ENCODE measurements at regions not wholly inside any gene's neighbourhood (a gene's known extent, or its start where the extent isn't known, plus 50 kb on each side); places are given as distances from the start of the nearest gene placed in this dataset.

DNA sequence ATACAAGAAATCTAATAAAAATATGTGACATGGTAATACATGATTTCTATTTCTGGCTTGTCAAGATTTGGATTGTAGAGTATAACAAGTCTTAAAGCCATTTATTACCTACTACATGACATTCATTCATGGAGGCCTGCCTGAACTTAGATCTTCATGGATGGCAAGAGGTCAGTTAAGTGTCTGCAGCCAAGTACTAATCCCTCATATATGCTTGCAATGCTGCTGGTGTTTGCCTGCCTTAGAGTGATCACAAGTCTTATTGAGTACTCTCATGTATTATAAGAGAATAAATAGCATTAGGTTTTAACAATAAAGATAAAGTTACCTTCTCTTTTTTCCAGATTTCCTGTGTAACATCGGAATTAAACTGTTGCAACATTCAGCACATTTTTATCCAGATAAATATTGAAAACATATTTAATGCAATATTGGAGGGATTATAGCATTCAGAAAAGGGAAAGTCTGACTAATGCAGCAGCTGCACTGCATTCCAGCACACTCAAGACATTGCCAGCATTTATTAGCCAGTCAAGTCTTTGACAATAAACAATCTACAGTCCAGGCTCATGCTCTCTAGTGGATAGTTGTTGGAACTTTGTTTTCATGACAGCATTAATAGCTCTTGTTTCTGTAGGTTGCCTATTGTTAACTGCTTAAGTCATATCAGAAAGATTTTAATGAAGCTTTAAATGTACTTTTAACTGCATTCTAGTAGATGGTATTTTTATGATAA lies 737.1 kb downstream of the FAT4 start:
- no peak for DNase-seq

DNA sequence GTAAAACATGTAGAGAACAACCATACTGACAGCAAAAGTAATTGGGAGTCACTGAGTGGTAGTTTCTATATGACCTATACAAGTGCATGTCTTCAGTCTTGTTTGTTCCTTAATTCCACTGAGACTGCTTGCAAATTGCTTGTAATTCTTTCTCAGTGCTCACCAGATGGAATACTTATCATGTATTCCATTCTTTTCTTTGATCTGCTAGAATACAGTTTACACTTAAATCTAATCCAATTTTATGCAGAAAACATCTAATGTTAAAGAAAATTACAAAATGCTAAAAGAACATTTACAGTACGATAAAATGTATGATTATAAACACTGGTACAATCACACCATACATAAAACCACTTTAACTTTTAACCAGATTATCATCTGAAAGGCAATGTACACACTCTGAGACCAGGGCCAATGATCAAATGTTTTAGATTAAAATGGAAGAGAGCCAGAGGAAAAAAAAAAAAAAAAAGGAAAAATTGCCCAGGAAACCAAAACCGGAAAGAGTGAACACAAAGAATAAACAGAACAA lies 741.4 kb downstream of the FAT4 start:
- no peak for DNase-seq

DNA sequence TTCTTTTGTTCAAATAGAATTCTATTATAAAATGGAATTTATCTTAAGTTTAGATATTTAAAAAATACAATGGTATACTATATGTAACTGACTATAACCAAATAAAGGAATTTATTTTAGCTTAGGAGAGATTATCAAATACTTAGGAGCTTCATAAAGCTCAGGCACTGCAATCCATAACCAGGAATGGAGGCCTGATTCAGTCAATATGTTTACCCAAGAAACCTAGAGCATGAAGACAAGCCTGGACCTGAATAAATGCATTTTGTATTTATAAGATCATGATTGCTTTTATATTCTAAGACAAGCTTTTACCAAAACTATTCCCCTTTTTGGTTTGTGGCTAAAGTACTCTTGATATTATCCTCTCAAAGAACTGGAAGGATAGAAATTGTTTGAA lies 742.6 kb downstream of the FAT4 start:
- DNase-seq, result no peak

DNA sequence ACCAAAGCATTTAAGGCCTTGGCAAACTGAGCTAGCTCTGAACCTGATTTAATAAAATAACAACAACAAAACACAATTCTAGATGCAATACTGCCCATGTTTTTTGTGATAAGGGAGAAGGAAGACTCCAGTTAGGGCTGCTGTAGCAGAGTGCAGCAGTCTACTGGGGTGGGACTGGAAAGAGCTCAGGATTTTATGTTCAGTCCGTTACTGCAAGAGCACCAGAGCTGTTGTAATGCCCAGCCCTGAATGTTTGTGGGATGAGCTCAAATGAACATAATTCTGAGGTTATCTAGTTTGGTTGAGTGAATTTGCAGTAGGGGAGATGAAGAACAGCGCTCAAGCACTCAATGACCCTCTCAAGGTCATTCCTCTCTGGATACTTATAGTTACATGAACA lies 743.8 kb downstream of the FAT4 start:
- DNase-seq, result no peak

DNA sequence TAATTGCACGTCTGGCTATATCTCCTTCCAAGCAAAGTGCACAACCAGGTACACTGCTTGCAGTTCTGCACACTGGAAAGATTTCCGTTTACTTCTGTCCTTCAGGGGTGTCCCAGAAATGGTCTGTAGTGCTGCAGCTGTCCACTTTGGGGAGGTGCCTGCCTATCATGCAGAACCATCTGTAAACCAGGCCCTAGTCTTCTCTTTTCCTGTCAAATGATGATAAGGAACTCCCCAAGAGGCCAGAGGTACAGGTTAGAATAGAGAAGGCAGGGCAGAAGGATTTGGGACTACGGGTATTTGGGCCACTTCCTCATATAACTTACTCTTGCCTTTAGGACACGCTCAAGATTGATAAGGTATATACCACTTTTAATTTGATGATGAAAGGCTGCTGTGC lies 746.9 kb downstream of the FAT4 start:
- DNase-seq, result no peak

DNA sequence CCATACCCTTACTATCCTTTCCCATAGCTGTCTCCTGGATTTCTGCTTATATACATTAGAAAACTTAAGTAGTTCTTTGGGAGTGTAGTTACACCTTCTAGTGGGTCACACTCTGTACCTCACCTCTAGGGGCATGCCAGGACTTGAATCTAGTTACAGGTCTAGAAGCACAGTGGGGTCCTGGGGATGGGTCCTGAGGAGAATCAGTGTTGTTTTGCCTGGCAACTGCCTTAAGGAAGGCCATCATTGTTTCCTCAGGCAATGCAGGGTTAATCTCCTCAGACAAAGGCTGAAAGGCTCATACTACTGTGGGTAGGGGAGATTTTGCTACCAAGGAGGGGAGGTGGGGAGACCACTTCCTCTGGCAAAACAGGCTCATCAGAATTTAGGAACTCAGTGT lies 750.3 kb downstream of the FAT4 start:
- DNase-seq, result no peak

DNA sequence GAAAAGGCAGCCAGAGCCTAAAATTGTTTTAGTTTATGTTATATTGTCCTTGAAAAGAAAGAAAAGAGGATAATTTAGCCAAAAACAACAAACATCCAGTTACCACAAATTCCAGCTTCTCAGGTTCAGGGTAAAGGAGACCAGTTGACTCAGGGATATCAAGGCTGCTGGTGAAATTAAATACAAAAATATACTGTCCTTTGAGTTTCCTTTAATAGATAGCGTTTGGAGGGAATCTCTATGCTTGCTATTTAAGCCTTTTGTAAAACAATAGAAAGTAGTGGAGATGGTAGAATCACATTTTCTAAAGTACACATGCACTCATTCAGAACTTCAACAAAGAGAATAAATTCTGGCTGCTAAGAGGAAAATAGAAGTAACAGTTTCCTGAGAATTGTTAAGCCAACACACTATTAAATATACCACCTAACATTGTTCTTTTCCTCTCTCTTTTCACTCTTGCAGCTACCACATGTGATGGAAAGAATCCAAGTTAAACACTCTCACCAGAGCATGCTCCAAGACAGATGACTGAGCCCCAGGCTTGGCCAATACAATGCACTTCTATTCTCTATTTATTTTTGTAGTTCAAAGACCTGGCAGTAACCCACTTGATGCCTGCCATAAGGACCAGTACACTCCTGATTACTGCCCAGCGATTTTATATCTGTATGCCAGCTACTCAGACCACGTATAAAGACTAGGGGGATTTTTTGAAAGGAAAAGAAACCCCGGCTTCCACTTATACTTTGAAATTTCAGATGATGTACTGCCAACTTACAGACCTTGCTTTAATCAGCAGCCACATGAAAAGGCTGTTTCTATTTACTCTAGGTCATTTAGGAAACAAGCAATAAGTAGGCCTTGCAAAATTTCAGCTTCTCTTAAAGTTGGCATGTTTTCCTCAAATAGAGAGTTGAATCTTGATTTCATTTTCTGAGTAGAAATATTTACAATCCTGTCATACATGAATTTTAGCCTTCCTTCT lies 756.9 kb downstream of the FAT4 start:
- no peak for DNase-seq

DNA sequence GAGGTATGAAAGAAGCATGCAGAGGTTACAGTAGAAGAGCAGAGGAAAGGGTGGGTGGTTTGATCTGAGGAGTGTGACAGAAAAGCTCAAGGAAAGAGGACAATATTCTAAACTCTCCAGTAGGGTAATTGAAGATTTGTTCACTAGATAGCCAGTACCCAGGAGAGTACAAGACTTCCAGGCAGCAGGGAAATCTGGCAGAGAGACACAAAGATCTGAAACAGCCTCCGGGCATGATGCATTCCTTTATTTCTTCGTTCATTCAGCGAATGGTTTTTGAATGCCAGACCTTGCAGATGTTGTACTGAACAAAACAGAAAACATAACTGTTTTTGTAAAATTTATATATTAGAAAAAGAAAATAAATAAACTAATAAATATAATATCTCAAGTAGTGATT lies 766.6 kb downstream of the FAT4 start:
- DNase-seq, result no peak

DNA sequence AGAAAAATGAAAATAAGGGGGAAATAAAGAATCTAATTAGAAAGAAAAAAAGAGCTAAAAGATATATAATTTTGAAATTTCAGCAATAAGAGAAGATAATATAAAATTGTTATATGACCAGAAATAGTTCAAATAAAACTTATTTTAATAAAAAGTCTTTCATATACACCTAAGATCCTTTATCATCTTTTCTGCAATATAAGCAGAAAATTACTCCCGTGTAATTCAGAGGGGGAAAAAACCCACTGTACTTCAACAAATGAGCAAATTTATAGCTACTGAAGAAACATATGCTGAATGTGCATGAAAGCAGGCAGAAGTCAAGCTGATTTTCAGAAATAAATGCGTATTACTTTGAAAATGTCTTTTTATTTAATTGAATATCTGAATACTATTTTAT lies 771.3 kb downstream of the FAT4 start:
- no peak for DNase-seq

DNA sequence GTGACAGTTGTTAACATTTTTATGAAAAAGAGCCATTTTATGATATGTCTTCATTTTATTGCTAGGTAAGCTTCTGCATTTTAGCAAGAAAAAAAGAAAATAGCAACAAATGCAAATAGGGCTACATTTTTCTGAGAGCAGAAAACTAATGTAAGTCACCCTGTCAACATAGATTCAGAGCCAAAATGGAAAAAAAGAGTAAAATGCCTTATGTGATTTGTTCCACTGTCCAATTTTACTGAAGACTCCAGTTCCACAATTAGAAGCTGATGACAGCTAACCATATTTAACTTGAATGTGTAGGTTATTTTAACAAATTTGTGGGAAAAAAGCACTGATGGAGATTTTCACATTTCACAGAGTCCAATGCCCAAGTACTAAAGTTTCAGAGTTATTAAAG lies 772.3 kb downstream of the FAT4 start:
- DNase-seq, result no peak

DNA sequence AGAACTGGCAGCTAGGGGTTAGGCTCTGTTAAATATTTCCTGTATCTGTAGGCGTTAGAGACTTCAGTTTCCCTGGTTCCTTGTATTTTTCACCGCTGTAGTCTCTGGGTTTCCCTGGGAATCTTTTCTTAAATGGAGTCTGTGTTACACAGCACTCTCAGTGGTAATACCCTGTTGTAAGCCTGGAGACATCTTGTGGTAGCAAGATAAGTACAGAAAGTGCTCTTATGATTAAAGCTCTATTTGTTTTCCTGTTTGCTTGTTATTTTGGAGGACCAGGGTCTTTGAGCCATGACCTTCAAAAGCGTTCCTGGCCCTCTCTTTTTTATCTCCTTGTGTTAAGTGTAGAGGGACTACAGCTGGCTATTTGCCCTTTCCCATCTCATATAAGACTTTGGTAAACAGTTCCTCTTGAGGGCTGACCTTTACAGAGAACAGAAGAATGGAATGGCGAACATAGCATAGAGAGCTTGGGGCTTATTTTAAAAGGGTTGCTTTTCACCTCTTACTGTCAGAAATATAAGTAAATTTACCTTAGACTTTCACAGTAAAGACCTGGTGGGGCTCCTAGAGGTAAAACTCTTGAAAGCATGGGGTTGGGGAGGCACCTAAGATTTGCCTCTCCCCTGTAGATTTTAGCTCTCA lies 782.5 kb downstream of the FAT4 start:
- no peak for DNase-seq

DNA sequence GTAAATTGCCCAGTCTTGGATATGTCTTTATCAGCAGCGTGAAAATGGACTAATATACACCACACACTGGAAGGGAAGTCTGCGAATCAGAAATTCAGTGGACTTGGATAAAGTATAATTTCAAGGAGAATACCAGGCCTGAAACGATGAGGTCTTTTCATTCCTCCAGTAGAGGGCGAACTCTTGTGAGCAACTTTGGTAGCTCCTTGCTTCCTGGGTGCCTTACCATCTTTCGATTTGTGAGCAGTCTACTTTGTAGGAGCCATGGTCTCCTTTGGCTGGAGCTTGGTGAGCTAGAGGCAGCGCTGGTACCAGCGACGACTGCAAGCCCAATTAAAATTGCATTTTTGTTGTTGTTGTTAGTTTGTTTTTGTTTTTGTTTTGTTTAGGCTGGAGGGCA lies 791.9 kb downstream of the FAT4 start:
- no peak for DNase-seq

DNA sequence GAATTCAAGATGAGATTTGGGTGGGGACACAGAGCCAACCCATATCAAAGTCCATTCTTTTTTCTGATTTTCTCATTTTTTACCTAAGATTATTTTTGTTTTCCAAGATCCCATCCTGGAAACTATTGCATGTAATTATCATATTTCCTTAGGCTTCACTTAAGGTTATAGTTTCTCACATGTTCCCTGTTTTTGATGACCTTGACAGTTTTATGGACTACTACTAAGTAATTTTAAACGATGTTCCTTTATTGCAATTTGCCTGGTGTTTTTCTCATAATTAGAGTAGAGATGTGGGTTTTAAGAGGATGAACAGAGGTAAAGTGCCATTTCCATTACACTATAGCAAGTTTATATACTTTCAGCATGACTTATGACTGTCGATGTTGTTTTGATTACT lies 795.1 kb downstream of the FAT4 start:
- DNase-seq, result no peak

DNA sequence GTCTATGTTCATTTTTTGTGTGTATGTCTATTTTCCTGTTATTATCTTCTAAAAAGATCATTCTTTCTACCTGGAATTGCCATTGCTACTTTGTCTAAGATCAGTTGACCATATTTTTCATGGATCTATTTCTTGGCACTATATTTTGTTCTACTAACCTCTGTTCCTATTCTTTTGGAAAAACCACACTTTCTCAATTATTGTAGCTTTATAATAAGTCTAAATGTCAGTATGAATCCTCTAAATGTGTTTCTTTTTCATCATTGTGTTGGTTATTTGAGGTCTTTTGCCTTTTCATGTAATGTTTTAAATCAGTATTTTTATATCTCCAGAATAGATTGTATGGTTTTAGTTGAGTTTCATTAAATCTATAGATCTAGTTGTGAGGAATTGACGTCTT lies 798.3 kb downstream of the FAT4 start:
- DNase-seq, result no peak

DNA sequence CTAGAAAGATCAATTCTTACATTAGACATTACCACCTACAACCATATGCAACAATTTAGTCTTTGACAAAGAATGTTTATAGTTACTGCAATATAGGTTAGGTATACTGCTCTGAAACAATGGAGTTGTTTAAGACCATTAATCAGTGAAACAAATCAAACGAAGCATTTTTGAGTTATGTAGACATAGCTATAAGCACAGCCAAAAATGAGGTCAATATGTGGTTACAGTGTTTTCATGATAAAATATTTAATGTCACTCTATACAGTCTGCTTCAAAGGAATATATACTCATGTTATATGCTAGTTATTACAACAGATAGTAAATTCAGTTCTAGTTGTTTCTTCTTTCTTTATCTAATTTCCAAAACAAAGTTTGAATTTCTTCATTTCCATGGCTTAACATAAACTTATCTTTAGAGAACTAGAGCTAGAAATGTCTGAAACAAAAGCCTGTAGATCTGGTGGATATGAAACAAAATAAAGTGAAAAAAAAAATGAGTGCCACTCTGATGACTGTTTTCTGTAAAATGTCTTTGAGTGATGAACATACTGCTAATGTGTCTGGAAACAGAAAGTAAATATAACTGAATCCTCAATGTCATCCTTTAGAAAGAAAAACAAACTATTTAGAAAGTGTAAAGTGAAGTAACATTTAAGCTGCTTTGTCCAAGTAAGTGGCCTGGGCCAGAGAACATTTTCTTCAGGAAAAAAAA lies 809.0 kb downstream of the FAT4 start:
- no peak for DNase-seq

DNA sequence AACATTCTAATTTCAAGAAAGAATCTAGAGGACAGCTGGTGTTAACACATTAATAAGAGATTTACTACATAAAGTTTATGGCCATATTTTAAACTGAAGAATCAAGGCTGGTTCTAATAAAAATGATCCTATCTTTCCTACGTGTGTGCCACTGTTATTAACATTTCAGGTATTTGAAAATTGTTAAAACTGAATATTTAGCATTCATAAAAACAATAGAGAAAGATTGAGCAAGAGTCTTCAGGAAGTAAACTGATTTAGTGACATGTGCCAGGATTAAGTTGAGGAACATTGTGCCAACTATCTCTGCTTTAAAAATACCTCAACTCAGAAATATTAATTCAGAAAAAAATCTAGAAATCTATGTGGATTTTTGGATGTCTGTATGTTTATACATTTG lies 810.1 kb downstream of the FAT4 start:
- DNase-seq, result no peak

DNA sequence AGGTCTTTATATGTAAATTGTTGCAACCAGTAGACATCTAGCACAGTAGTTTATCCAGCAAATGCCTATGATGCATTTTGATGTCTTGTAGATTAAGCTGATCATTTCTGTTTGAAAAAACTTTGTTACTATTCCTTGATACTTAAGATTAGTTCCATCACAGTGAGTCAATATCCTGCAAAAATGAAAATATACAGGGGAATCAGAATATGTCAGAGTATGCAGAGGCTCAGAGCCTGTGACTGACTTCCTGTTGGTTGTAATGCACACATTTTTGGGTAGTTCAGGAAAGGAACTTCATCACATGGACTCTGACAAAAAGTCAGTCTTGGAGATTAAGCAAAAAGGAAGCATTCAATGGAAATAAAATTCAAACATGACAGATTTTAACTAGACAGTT lies 815.5 kb downstream of the FAT4 start:
- no peak for DNase-seq

DNA sequence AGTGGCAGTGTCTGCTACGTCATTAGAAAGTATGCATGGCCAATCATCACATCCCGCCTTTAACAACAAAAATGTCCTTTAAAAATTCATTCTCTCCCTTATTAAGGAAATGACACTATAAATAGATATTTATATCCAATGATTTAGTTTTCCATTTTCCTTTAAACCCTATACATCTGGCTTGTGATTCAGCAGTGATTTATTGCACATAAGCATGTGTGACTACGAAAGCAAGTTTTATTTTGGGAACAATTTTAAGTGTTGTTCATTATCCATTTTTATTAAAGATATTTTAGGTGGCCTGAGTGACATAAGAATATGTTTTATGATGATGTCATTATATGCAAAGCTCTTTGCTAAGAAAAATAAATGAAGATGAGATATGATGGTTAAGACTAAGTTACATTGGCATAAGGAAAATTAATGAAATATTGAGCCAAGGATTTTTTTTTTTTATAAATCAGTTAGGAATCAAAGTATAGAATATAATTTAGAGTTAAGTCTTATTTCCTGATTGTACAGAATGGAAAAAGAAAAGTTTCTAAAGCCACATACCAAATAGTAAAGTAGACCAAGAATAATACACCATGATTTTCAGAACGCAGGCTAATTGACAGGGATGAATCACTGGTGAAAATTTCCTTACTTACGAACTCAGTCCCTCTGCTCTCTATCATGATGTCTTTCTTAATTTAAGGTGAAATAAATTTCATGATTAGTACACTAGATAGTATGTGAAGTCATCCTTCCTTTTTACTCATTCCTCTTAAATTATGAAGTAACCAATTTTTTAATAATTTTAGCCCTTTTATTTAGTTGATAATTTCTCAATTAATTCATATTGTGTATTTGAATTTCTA lies 822.4 kb downstream of the FAT4 start:
- no peak for DNase-seq

DNA sequence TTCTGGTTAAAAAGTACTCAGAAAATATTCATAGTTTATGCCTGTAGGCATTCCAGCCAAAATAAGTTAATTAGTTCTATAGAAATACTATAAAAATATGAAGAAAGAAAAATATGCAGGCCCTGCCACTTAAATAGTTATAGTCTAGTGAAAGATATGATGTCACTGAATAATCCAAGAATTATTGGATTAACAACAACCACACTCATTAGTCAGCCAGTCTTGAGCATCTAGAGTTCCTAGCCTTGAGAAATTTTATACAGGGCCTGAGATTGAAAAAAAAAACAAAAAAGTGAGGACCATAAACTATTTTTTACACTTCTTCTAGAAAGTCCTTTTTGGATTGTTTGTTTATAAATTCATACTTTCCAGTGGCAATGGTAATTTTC lies 823.0 kb downstream of the FAT4 start:
- DNase-seq, result no peak

DNA sequence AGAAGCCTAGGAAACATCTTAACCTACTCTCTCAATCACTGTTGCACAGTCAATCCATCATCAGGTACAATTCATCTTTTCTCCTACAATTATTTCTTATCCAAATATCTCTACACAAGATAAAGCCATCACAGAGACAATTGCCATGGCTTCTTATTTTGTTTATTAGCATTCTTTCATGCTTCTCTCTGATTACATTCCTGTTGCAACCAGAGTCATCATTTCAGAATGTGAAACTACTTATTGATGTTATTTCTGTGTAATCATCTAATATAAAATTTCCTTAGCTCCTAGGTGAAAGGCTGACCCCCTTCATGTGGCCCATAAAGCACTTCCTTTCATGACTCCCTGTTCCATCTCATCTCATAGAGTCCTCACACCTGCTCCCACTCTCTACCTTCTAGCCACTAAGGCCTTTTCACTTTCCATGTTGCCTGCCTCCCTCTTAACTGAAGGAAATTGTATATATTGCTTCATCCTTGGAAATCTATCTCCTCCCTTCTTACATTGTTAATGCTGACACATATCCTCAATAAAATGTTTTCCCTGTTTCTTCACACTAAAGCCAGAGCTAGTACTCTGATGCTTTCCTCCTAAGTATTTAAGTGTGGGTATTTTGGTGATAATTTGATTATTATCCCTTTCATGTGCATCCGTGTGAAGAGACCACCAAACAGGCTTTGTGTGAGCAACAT lies 829.9 kb downstream of the FAT4 start:
- no peak for DNase-seq

DNA sequence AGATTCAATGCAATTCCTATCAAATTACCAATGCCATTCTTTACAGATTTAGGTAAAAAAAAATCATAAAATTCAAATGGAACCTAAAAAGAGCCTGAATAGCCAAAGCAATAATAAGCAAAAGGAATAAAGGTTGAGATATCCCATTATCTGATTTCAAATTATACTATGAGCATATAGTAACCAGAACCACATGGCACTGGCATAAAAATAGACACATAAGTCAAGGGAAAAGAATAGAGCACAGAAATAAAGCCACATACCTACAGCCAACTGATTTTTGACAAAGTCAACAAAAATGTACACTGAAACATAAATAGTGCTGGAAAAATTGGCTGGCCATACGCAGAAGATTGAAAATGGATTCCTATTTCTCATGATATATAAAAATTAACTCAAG lies 853.7 kb downstream of the FAT4 start:
- no peak for DNase-seq

Data from suppressor macrophage treated with lipopolysaccharide for 1 hour (primary cell).